A549 (cell line): ENCODE measurements at regions not wholly inside any gene's neighbourhood (a gene's known extent, or its start where the extent isn't known, plus 50 kb on each side); places are given as distances from the start of the nearest gene placed in this dataset.

Experiments used
- ATAC-seq, 2 experiments: fragments of 200-7000 bp in 1 of 2; fragments of >200 bp in 1 of 2; cut with Nextera tagmentation in 1 of 2; cut with Tn5 transposase in 1 of 2; 3 replicates each; pipeline versions ENCODE4 v1.8.0 to v1.9.1; 2018 to 2020; ENCODE audit warnings: mild to moderate bottlenecking in 1 of 2, moderate library complexity in 1 of 2
- CTCF ChIA-PET: fragments of 300-600 bp; sonication (Branson Sonifier 250); formaldehyde crosslinking; extraction: SDS; loops from one replicate; lab custom pipeline; 2021; ENCODE audit warnings: antibody characterized with exemption, inconsistent platforms; lab: Yijun Ruan, JAX
- POLR2A ChIA-PET: fragments of 350-600 bp; formaldehyde crosslinking; extraction: SDS; loops from one replicate; lab custom pipeline; 2021; ENCODE audit warnings: antibody characterized with exemption, inconsistent platforms; lab: Yijun Ruan, JAX
- DNase-seq, 2 experiments: peaks; one replicate each; pipeline versions ENCODE4 v3.0.0 to v3.0.0-alpha.2; 2011 to 2016; ENCODE audit warnings: low read depth in 1 of 2, low spot score in 1 of 2
- FAIRE-seq: peaks from 2 replicates; lab custom pipeline; 2011; peaks lifted over from hg19 to GRCh38; lab: Jason Lieb, UNC
- H3K27ac ChIP-seq, 2 experiments: fragments of >200 bp; sonication (Bioruptor Twin); formaldehyde crosslinking; 3 replicates each; pipeline ENCODE4 v1.5.1; 2016 to 2017
- H3K4me1 ChIP-seq: fragments of >200 bp; sonication (Bioruptor Twin); formaldehyde crosslinking; 3 replicates; pipeline ENCODE4 v1.6.1; 2016
- H3K4me2 ChIP-seq: fragments of >200 bp; sonication (Bioruptor Twin); formaldehyde crosslinking; 3 replicates; pipeline ENCODE4 v1.6.1; 2016
- H3K4me3 ChIP-seq: fragments of >200 bp; sonication (Bioruptor Twin); formaldehyde crosslinking; 3 replicates; pipeline ENCODE4 v1.5.1; 2016
- H3K9me3 ChIP-seq: fragments of >200 bp; sonication (Bioruptor Twin); formaldehyde crosslinking; 3 replicates; pipeline ENCODE4 v1.6.1; 2016
- ATOH8 ChIP-seq: fragments of 250-450 bp; sonication (Bioruptor Pico); IDR thresholded peaks from 2 replicates; pipeline ENCODE4 v1.5.0; 2020; ENCODE audit warnings: low read depth, mild to moderate bottlenecking, moderate library complexity
- BCL3 ChIP-seq: fragments of >200 bp; sonication (Bioruptor Twin); formaldehyde crosslinking; IDR thresholded peaks from 3 replicates; pipeline ENCODE4 v1.6.1; 2016
- CBX2 ChIP-seq: fragments of 200-600 bp; sonication (generic); IDR thresholded peaks from 2 replicates; pipeline ENCODE4 v1.6.1; 2016; ENCODE audit warnings: low read depth, mild to moderate bottlenecking, borderline replicate concordance
- CHD4 ChIP-seq: fragments of 200-600 bp; sonication (generic); IDR thresholded peaks from 2 replicates; pipeline ENCODE4 v1.6.1; 2016; ENCODE audit warnings: antibody characterized with exemption, mild to moderate bottlenecking, borderline replicate concordance
- E2F6 ChIP-seq: IDR thresholded peaks from 2 replicates; pipeline ENCODE4 v1.6.1; 2012; ENCODE audit warnings: low read depth, borderline replicate concordance
- EP300 ChIP-seq, 2 experiments: fragments of >200 bp; sonication (Bioruptor Twin); formaldehyde crosslinking; IDR thresholded peaks; 2 replicates in 1 of 2; 3 replicates in 1 of 2; pipeline ENCODE4 v1.6.1; 2016 to 2017
- FOSB ChIP-seq: fragments of 250-450 bp; sonication (Bioruptor Pico); IDR thresholded peaks from 2 replicates; pipeline ENCODE4 v1.5.0; 2020; ENCODE audit warnings: mild to moderate bottlenecking, moderate library complexity
- FOSL2 ChIP-seq, 2 experiments: fragments of 450-650 bp in 1 of 2; fragments of >200 bp in 1 of 2; sonication (Bioruptor Twin) in 1 of 2; formaldehyde crosslinking; IDR thresholded peaks; 2 replicates each; pipeline versions ENCODE4 v1.5.0 to v1.6.1; 2016 to 2020; ENCODE audit warnings: mild to moderate bottlenecking in 1 of 2, moderate library complexity in 1 of 2
- GATA3 ChIP-seq: IDR thresholded peaks from 2 replicates; pipeline ENCODE4 v1.6.1; 2012; ENCODE audit warnings: borderline replicate concordance
- HDAC2 ChIP-seq: fragments of 200-600 bp; sonication (generic); IDR thresholded peaks from 2 replicates; pipeline ENCODE4 v1.6.1; 2016
- HEYL ChIP-seq: fragments of 250-450 bp; sonication (Bioruptor Pico); IDR thresholded peaks from 2 replicates; pipeline ENCODE4 v1.8.0; 2021; ENCODE audit warnings: mild to moderate bottlenecking, moderate library complexity
- JUN ChIP-seq, 2 experiments: fragments of >200 bp; sonication (Bioruptor Twin); formaldehyde crosslinking; IDR thresholded peaks; 2 replicates in 1 of 2; 3 replicates in 1 of 2; pipeline ENCODE4 v1.6.1; 2016 to 2017
- JUNB ChIP-seq: fragments of >200 bp; sonication (Bioruptor Twin); formaldehyde crosslinking; IDR thresholded peaks from 2 replicates; pipeline ENCODE4 v1.6.1; 2016
- KDM1A ChIP-seq: fragments of 200-600 bp; sonication (generic); IDR thresholded peaks from 2 replicates; pipeline ENCODE4 v1.6.1; 2016; ENCODE audit warnings: low read depth, mild to moderate bottlenecking
- MAFK ChIP-seq: fragments of 450-650 bp; IDR thresholded peaks from 2 replicates; pipeline ENCODE4 v1.6.1; 2014; ENCODE audit not compliant: partially characterized antibody
- MAX ChIP-seq: IDR thresholded peaks from 2 replicates; pipeline ENCODE4 v1.6.1; 2012
- MYC ChIP-seq: IDR thresholded peaks from 2 replicates; pipeline ENCODE4 v1.6.1; 2012; ENCODE audit warnings: mild to moderate bottlenecking, inconsistent platforms, low read length, improper control_type of control experiment, borderline replicate concordance
- NFE2L2 ChIP-seq: fragments of 150-350 bp; conservative IDR thresholded peaks from 2 replicates; pipeline ENCODE4 v1.6.1; 2014; ENCODE audit warnings: low read length
- PHF8 ChIP-seq: fragments of 200-600 bp; sonication (generic); IDR thresholded peaks from 2 replicates; pipeline ENCODE4 v1.6.1; 2016; ENCODE audit warnings: low read depth, mild to moderate bottlenecking, antibody characterized with exemption, moderate library complexity, borderline replicate concordance
- POLR2A ChIP-seq: IDR thresholded peaks from 2 replicates; pipeline ENCODE4 v1.6.1; 2012; ENCODE audit warnings: mild to moderate bottlenecking, low read length
- RARB ChIP-seq: fragments of 250-450 bp; sonication (Bioruptor Pico); IDR thresholded peaks from 2 replicates; pipeline ENCODE4 v1.8.0; 2021; ENCODE audit warnings: mild to moderate bottlenecking, moderate library complexity
- RCOR1 ChIP-seq: fragments of 150-350 bp; IDR thresholded peaks from 2 replicates; pipeline ENCODE4 v1.6.1; 2014; ENCODE audit warnings: antibody characterized with exemption, low read length, low read depth
- RFX5 ChIP-seq: fragments of 450-650 bp; IDR thresholded peaks from 2 replicates; pipeline ENCODE4 v1.7.1; 2014; ENCODE audit warnings: antibody characterized with exemption, mild to moderate bottlenecking, moderate library complexity
- RNF2 ChIP-seq: fragments of 200-600 bp; sonication (generic); IDR thresholded peaks from 2 replicates; pipeline ENCODE4 v1.6.1; 2016; ENCODE audit warnings: low read depth, mild to moderate bottlenecking, antibody characterized with exemption, moderate library complexity, borderline replicate concordance
- TFCP2L1 ChIP-seq: fragments of 250-450 bp; sonication (Bioruptor Pico); IDR thresholded peaks from 2 replicates; pipeline ENCODE4 v1.5.0; 2021; ENCODE audit warnings: mild to moderate bottlenecking
- ZC3H11A ChIP-seq: fragments of 450-650 bp; IDR thresholded peaks from 2 replicates; pipeline ENCODE4 v1.6.1; 2014; ENCODE audit warnings: antibody characterized with exemption, mild to moderate bottlenecking
- ZSCAN20 ChIP-seq: fragments of 250-450 bp; sonication (Bioruptor Pico); IDR thresholded peaks from 2 replicates; pipeline ENCODE4 v1.8.0; 2022; ENCODE audit warnings: mild to moderate bottlenecking, moderate library complexity
- WGBS: methylation state at CpG from one replicate; pipeline ENCODE4 v1.1.6; 2017; ENCODE audit errors: missing lambda C conversion rate; 5-methylcytosine and 5-hydroxymethylcytosine counted together

GRCh38 chr15:96273317-96274086 is 57.0 kb upstream of the NR2F2 start:
- DNase-seq = peak; percentile 52 to 69
- no peak for TF ChIP-seq ATOH8 (CRISPR knock-in tag)
- no peak for TF ChIP-seq EP300 (IDR thresholded peaks at IDR 0.05)
- TF ChIP-seq HEYL (CRISPR knock-in tag) = no peak
- TF ChIP-seq POLR2A = no peak
- TF ChIP-seq MAX = peak; percentile 71
- no peak for TF ChIP-seq MYC
- TF ChIP-seq JUN (IDR thresholded peaks at IDR 0.05) = no peak
- no peak for TF ChIP-seq RNF2
- no peak for TF ChIP-seq ZC3H11A
- TF ChIP-seq ZSCAN20 (CRISPR knock-in tag) = no peak
- TF ChIP-seq CBX2 = no peak
- peak; percentile 63; the same call in 1 of the 2 replicates for TF ChIP-seq GATA3
- TF ChIP-seq MAFK = peak; percentile 2
- peak; percentile 57 for TF ChIP-seq JUNB
- Histone ChIP-seq H3K4me3 (no peak overlapping the region), H3K4me1 (peaks cover 55% of the 10 kb centered on the region), H3K9me3 (no peaks in the 10 kb centered on the region), H3K4me2 (peak overlapping the region; percentile 57), H3K27ac (peak overlapping the region in 1 of 2 experiments; percentile 39; a peak in 3 of 6 replicates)
- POLR2A ChIA-PET = no interaction called here
- CTCF ChIA-PET = no interaction called here
- ATAC-seq = peak; percentile 89 to 92
- WGBS = 50% methylated on average over 15 of the region's 15 CpGs
- FAIRE-seq = no peak

- peak overlapping the region; percentile 57 for H3K4me2 ChIP-seq
- CTCF ChIA-PET = no interaction called here
- TF ChIP-seq RARB (CRISPR knock-in tag) = no peak
- no peak for TF ChIP-seq ZSCAN20 (CRISPR knock-in tag)
- no peak for TF ChIP-seq PHF8
- no peak for TF ChIP-seq RFX5
- TF ChIP-seq, all 56 proteins: peak for 0
- H3K4me1 ChIP-seq = peaks cover 49% of the 10 kb centered on the region
- no peak for ATAC-seq
- POLR2A ChIA-PET = no interaction called here
- H3K4me3 ChIP-seq = no peak overlapping the region
- peak; percentile 32 for FAIRE-seq
- 37% methylated on average over 7 of the region's 7 CpGs for WGBS
- no peak for DNase-seq
- no peaks in the 10 kb centered on the region for H3K9me3 ChIP-seq
- peak overlapping the region in 1 of 2 experiments; percentile 39; a peak in 1 of 6 replicates for H3K27ac ChIP-seq
Observed at GRCh38 chr15:96274087-96274440, 56.4 kb upstream of the NR2F2 start.

- no peak overlapping the region for H3K27ac ChIP-seq
- TF ChIP-seq CBX2 = no peak
- peak; percentile 59; the same call in 1 of the 2 replicates for TF ChIP-seq GATA3
- no peak for TF ChIP-seq TFCP2L1 (CRISPR knock-in tag)
- TF ChIP-seq JUNB = no peak
- TF ChIP-seq, all 56 proteins: peak for 1
- Histone ChIP-seq H3K9me3 (no peaks in the 10 kb centered on the region), H3K4me2 (peak overlapping the region; percentile 57; the same call in 1 of the 3 replicates), H3K4me1 (peaks cover 43% of the 10 kb centered on the region), H3K4me3 (no peak overlapping the region)
- ATAC-seq = no peak
- FAIRE-seq = no peak
- no peak for DNase-seq
- CTCF ChIA-PET = no interaction called here
- WGBS = 34% methylated on average over 2 of the region's 2 CpGs
- POLR2A ChIA-PET = no interaction called here
Observed at GRCh38 chr15:96274698-96275097, 55.8 kb upstream of the NR2F2 start.

- Histone ChIP-seq H3K4me1 (peaks cover 26% of the 10 kb centered on the region), H3K4me2 (no peak overlapping the region), H3K9me3 (no peaks in the 10 kb centered on the region), H3K27ac (no peak overlapping the region), H3K4me3 (no peak overlapping the region)
- ATAC-seq (no peak), DNase-seq (no peak), FAIRE-seq (no peak)
- WGBS = 90% methylated on average over 4 of the region's 4 CpGs
- POLR2A ChIA-PET = no interaction called here
- CTCF ChIA-PET = no interaction called here
- TF ChIP-seq HDAC2 = no peak
- no peak for TF ChIP-seq FOSB
- TF ChIP-seq KDM1A = no peak
- no peak for TF ChIP-seq MAX
- no peak for TF ChIP-seq E2F6
- no peak for TF ChIP-seq CHD4
- no peak for TF ChIP-seq JUNB
- TF ChIP-seq RCOR1 = no peak
- TF ChIP-seq FOSL2 (IDR thresholded peaks at IDR 0.05) = no peak
- TF ChIP-seq FOSL2 (CRISPR knock-in tag; IDR thresholded peaks at IDR 0.05) = no peak
- no peak for TF ChIP-seq ZSCAN20 (CRISPR knock-in tag)
- TF ChIP-seq BCL3 = no peak
- TF ChIP-seq NFE2L2 = no peak
Observed at GRCh38 chr15:96276438-96277210, 53.9 kb upstream of the NR2F2 start.
